GM21825 (cell line): ENCODE measurements at regions not wholly inside any gene's neighbourhood (a gene's known extent, or its start where the extent isn't known, plus 50 kb on each side); places are given as distances from the start of the nearest gene placed in this dataset.
"Not testable (repeated sequence)": the region's sequence is repeated elsewhere in the genome, so short reads cannot be mapped to it uniquely, and the experiment has no call there.

ENCODE experiments used
- ATAC-seq: cut with Tn5 transposase; IDR thresholded peaks from one replicate; pipeline ENCODE4 v1.9.1; 2021; ENCODE audit warnings: mild to moderate bottlenecking, moderate library complexity; ENCODE audit not compliant: unreplicated experiment

DNA sequence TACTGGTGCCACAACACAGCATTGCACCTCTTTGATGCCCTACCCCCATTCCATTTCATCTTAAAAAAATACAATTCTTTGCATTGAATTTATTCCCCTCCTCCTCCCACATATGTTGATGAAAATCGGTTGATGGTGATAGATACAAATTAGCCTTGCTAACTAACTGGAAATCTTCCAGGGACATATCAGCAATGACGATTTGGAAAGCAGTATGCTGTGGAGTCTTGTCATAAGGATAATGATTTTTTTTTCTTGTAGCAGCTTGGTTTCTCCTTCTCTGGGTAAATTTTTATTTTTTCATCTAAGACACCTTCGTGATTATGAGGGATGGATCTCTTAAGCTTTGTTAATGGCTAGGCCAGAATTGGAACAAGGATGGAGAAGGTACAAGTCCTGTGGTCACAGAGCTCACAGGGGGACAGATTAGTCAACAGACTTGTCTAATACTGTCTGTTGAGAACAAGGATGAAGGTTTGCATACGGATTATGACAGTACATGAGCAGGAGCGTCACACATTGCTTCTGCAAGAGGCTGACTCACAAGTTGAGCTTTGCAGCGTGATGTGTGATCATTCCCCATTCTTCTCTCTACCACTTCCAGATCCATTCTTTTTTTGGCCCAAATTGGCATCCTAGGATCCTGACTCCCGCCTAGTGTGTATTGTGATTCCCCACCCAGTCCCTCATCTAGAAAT is 233.1 kb upstream of the FERMT1 start:
- ATAC-seq: no peak

DNA sequence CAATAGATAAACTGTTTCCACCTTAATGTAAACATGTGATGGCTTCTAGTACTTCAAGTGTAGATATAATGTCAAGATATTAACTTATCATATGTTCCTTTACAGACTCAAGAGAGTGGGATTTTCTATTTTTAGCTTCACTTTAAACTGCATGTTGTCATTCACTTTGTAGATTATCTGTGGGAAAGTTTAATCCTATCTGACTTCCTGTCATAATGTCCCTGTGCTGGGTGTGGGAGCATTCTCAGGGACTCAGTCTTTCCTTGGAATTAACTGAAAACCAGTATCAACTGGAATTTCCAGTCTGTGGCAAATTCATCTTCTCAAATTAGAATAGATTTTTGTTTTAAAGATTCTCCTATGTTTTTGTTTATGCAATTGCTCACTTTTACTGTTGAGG is 226.1 kb upstream of the FERMT1 start:
- ATAC-seq: no peak

DNA sequence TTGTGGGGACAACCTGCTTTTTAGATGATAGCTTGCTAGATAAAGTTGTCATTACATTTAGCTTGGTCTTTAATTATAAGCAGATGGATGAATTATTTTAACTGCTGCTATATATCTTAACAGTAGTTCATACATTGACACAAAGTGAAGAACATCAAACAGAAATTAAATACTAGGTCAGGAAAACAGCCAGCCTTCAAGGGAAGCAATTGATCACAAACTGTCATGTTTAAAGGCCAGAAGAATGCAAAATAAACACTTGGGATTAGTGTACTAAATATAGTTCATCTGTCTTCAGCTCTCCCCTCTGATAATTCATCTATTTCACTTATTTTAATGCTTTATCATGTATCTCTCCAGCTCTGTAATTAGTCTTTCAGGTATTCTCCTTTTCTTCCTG is 225.1 kb upstream of the FERMT1 start:
- no peak for ATAC-seq

DNA sequence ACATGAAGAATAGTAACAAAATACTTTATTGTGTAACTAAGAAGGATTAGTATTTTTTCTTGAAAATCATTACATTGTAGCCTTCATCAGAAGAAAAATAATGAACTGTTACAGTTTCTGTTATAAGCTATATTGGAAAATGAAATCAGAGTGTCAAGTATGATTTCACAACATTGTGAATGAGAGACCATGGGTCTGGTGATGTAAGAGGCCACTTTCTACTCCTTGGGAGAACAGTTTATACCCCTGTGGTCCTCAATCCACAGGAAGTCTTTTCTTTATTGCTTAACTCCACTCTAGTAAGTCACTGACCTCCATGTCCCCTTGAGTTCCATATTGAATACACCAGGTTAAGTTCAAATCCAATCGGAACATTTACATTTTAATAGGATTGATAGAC is 218.7 kb upstream of the FERMT1 start:
- ATAC-seq: no peak

DNA sequence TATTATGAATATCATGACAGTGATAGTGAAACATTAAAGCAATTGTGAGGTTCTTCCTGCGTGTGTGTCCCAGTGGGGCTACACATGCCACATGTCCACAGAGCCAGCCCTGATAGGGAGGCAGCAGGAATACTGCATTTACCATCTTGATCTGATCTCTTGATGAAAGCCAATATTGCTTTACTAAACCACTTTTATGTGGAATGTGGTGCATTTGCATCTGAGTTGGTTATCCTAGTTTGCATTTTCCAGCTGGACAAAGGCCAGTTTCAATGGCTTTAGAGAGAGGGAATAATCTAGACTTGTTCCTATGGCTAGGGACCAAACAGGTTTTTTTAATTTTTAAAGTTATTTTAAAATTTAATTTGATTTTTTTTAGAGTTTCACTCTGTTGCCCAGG is 216.3 kb upstream of the FERMT1 start:
- ATAC-seq: no peak

DNA sequence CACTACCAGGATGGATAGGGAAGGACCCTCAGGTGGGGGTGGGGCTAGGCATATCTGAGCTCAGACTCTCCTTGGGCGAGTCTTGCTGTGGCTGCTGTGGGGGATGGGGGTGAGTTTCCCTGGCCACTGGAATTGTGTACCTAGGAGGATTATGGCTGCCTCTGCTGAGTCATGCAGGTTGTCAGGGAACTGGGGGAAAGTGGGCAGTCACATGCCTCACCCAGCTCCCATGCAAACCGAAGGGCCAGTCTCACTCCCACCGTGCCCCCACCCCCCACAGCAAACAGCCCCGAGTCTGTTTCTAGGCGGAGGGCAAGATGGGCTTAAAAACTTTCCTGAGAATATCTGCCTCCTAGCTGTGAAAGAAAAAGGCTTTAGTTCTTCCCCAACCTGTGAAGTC is 210.3 kb upstream of the FERMT1 start:
- no peak for ATAC-seq

DNA sequence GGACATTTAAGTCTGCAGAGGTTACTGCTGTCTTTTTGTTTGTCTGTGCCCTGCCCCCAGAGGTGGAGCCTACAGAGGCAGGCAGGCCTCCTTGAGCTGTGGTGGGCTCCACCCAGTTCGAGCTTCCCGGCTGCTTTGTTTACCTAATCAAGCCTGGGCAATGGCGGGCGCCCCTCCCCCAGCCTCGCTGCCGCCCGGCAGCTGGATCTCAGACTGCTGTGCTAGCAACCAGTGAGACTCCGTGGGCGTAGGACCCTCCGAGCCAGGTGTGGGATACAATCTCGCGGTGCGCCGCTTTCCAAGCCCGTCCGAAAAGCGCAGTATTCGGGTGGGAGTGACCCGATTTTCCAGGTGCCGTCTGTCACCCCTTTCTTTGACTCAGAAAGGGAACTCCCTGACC is 198.4 kb upstream of the FERMT1 start:
- not testable (repeated sequence) for ATAC-seq

DNA sequence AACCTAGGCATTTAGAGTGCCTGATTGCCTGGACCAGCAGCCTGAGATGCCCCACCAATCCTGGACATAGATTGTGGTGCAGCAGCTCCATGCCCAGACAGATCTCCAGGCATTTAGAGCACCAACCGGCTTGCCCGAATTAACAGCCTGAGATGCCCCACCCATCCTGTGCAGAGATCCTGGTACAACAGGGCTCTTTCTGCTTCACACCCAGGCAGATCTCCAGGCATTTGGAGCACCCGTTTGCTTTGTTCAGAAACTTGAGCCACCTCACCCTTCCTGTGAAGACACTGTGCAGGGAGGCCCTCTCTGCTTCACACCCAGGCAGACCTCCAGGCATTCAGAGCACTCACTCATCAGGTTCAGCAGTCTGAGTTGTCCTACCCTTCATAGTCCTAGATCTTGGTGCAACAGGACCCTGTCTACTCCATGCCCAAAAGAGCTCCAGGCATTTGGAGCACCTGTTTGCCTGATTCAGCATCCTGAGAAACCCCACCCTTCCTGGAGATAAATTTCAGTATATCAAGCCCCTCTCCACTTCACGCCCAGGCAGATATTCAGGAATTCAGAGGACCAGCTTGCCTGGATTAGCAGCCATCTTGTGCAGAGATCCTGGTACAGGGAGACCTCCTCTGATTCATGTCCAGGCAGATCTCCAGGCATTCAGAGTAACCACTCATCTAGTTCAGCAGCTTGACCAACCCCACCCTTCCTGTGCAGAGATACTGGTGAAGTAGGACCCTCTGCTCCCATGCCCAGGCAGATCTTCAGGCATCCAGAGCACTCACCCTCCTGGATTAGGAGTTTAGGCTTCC is 189.2 kb upstream of the FERMT1 start:
- ATAC-seq: no peak

DNA sequence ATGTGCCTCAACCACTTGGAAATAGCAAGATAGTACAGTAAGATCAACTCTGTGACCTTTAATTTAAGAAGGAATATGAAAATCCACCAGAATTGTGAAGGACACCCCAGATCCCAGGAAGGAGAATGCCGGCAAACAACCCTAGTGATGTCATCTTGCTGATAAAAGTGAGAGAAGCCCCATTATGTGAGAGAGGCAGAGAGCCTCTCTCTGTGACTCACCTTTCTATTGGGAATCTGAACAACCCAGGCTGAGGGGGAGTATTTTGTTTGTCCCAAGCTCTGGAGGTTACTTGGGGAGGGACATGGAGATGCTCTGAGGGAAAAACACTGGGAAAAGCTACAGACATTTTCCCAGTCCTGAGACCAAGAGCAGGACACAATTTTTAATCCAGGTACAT is 188.3 kb upstream of the FERMT1 start:
- no peak for ATAC-seq

DNA sequence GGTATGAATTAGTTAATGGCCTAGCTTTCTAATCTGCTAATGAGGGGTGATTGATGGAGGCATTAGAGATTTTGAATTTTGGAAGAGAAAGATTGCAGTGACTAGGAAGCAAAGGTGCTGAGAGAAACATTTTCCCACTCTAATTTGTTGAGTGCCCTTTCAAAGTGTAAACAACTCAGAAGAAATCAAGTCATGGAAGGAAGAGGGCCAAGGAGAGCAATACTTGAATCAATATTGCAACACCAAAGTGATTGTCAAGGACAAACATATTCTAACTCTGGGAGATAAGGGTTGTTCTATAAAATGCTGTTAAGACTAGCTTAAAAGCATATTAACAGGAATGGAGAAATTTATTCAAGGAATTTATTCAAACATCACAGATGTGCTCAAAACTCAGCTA is 182.7 kb upstream of the FERMT1 start:
- no peak for ATAC-seq

DNA sequence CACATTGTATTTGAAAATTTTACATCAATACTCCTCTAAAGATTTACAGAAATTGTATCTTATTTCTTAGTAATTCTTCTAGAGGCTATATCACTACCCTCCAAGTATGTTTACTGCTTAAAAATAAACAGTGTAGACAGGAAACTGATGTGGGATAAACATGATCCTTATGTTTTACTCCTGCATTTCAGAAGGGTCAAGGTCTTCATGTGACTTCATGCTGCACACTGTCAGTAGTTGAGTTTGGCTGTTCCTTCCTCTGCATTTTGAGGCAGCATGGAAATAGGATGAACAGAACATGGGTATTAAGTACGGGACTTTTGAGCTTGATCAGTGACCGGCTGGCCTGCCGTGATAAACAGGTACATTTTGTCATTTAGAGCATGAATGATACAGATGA is 179.2 kb upstream of the FERMT1 start:
- no peak for ATAC-seq

DNA sequence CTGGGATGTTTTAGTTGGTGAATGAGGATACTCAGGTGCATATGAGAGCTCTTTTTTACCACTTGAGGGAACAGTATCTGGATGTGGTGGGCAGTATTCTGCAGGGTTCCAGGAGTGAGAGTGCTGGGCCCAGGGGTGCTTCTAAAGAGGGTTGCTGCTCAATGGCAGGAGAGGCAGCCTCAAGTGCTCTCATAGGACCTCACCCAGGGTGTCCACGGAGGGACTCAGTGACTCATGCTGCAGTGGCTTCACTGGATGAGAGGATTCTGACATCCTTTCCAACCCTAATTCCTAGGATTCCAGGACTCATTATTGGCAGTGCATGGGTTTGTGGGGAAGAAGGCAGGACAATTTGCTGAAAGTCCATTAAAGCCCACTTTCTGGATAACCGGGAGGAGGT is 176.6 kb upstream of the FERMT1 start:
- ATAC-seq: no peak

DNA sequence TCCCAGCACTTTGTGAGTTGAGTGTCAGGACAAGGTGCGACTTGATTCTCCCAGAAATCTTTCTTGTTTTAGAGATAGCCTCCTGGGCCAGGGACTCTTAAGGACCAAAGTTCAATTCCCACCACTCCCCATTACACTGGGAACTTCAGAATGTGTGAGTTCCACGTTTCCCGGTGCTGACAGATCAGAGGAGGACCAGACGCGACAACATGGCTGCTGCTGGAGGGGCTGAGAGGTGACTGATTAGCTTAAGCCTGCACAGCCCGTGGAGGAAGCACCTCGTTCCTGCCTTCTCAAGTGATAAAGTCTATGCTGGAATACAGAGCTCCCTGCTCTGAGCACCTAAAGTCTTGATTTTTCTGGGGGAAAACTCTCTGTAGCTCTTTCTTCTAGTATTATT is 175.2 kb upstream of the FERMT1 start:
- ATAC-seq: no peak

DNA sequence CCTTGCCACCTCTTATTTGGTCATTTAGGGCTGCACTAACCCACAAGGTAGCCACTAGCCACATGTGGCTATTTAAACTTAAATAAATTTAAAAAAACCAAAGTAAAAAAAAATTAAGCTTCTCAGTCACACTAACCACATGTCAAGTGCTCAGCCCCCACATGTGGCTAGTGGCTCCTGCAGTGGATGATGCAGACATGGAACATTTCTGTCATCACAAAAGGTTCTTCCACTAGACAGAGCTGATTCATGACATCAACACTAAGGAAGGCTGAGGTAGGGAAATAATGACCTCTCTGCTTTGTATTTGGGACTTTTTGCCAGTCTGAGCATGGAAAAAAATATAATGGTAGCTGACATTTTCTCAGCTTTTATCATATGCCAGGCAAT is 173.0 kb upstream of the FERMT1 start:
- ATAC-seq: no peak

DNA sequence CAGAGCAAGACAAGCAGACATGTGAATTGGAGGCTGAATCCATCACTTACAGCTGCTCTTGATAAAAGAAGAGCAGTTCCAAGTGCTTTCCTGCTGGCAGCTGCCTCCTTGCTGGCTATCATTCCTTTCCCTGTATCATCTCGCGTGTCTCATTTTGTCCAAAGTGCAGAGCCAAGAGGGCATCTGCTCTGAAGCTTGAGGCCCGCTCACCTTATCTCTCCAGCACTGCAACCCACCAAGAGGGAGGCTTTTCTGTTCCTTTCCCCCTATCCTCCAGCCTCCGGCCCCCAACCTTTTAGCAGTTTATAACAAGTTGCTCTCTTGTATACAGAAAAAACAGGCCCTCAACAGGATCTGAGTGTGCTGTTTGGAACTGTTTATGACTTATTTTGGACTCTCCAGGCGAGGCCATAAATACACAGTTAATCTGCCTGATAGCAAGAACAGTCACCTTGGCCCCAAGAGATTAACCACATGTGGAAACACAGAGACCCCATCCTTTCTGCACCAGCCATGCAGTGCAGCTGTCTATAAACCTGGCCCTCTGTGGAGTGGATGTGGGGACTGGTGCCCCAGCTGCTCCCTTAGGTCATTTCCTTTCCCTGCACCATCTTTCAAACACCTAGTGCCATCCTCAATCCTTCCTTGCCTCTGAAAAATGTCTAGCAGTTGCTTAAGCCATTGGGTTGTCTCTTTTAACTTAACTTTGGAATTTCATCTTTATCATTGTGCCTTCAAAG is 172.5 kb upstream of the FERMT1 start:
- no peak for ATAC-seq

DNA sequence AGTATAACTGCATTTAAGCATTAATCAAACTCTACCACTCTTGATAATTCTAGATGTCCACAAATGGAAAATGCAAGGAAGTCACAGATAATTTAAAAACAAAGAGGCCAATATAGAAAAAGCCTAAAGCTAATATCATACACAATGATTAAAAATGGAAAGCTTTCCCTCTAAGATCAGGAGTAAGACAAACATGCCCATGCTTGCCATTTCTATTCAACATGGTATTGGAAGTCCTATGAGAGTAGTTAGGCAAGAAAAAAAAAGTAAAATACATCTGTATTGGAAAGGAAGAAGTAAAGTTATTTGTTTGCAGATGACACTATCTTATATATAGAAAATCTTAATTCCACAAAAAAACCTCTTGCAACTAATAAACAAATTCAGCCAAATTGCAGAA is 164.6 kb upstream of the FERMT1 start:
- ATAC-seq: no peak

DNA sequence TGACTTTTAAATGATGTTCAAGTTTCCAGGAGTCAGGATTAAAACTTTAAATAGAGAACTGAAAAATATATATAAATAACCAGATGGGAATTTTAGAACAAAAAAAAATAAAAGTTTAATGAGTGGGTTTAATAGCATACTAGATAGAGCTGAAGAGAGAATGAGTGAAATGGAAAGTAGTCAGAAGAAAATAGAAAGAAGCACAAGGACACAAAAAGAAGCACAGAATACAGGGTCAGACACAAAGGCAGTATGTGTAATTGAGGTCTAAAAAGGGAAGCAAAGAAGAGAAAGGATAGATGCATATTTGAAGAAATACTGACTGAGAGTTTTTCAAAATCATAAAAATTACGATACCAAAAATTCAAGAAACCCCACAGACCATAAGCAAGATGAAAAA is 159.8 kb upstream of the FERMT1 start:
- no peak for ATAC-seq

DNA sequence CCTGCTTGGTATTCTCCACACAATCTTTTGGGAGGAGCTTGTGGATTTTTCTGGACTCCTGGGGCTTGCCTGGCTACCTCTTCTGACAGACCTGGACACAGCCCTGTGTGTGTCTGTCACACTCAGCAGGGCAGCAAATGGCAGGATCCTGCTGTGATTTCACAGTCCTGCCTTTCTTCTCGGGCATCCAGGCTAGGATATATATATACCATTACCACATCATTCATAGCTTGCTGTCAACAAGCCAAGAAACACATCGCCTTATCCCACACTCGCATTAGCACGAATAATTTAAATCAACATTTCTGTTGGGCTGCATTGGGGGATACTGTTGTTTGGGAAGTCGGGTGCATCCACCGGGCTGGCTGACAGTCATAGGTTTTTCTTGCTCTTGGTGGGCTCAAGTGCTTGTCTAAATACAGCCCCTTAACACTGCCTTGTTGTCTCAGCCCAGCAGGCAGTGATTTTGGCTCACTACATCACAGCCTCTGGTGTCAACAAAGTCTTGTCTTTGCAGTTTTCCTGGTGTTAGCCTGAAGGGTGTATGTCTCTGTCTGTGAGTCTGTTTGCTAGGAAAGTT is 154.9 kb upstream of the FERMT1 start:
- no peak for ATAC-seq

DNA sequence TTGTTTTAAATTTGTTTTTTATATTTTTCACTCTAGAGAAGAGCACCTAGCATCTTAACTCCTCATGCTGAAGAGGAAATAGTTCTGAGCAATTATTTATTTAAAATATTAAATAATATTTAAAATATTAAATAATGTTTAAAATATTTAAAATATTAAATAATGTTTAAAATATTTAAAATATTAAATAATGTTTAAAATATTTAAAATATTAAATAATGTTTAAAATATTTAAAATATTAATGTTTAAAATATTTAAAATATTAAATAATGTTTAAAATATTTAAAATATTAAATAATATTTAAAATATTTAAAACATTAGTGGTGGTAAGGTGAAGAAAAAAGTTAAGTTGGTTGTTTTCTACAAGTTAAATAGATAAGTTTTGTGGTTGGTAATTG is 147.6 kb upstream of the FERMT1 start:
- not testable (repeated sequence) for ATAC-seq

DNA sequence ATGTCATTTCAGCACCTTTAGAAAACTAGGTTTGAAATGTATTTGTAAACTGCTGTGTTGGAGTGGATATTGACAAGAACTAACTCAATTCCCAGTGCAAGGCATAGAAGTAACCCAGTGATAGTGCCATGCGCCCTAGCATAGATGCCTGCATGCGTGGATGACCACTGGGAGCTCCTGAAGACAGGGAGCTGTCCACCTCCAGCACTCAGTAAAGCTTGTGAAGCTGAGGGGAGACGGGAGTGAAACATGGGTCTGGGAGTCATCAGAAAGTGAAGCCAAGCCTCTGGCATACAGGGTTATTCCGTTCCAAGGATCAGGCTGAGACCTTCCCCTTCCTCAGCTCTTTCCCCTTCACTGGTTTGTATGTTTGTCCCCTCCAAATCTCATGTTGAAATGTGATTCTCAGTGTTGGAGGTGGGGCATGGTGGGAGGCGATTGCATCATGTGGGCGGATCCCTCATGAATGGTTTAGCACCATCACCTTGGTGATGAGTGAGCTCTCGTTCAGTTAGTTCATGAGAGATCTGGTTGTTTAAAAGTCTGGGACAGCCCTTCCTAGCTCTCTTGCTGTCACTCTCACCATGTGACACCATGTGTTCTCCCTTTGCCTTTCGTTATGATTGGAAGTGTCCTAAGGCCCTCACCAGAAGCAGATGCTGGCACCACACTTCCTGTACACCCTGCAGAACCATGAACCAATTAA is 146.5 kb upstream of the FERMT1 start:
- no peak for ATAC-seq
